ENCODE measurements at regions not wholly inside any gene's neighbourhood (a gene's known extent, or its start where the extent isn't known, plus 50 kb on each side); places are given as distances from the start of the nearest gene placed in this dataset.

- TF ChIP-seq, protein P1, sequence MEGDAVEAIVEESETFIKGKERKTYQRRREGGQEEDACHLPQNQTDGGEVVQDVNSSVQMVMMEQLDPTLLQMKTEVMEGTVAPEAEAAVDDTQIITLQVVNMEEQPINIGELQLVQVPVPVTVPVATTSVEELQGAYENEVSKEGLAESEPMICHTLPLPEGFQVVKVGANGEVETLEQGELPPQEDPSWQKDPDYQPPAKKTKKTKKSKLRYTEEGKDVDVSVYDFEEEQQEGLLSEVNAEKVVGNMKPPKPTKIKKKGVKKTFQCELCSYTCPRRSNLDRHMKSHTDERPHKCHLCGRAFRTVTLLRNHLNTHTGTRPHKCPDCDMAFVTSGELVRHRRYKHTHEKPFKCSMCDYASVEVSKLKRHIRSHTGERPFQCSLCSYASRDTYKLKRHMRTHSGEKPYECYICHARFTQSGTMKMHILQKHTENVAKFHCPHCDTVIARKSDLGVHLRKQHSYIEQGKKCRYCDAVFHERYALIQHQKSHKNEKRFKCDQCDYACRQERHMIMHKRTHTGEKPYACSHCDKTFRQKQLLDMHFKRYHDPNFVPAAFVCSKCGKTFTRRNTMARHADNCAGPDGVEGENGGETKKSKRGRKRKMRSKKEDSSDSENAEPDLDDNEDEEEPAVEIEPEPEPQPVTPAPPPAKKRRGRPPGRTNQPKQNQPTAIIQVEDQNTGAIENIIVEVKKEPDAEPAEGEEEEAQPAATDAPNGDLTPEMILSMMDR (IDR thresholded peaks at IDR 0.05): no peak
- TF ChIP-seq POLR2A (IDR thresholded peaks at IDR 0.05): no peak
These were observed 177.7 kb upstream of the GHITM start for GRCh38 chr10:83961620-83962019.

Measured in uterus (tissue), 2 donors.